Activated naive CD4-positive, alpha-beta T cell treated with anti-CD3 and anti-CD28 coated beads, Interleukin-2, amount 50 U/mL, for 24 hours (primary cell): ENCODE measurements at regions not wholly inside any gene's neighbourhood (a gene's known extent, or its start where the extent isn't known, plus 50 kb on each side); places are given as distances from the start of the nearest gene placed in this dataset.
"Not testable (repeated sequence)": the region's sequence is repeated elsewhere in the genome, so short reads cannot be mapped to it uniquely, and the experiment has no call there.

ENCODE experiments used
- H3K27ac Mint-ChIP-seq: one replicate; pipeline ENCODE4 v1.8.0; 2021; ENCODE audit warnings: mild to moderate bottlenecking, mixed read lengths
- H3K27me3 Mint-ChIP-seq: one replicate; pipeline ENCODE4 v1.8.0; 2021; ENCODE audit warnings: mixed read lengths
- H3K36me3 Mint-ChIP-seq: one replicate; pipeline ENCODE4 v1.8.0; 2021; ENCODE audit warnings: mixed read lengths
- H3K4me1 Mint-ChIP-seq: one replicate; pipeline ENCODE4 v1.8.0; 2021; ENCODE audit warnings: mixed read lengths
- H3K4me3 Mint-ChIP-seq: one replicate; pipeline ENCODE4 v1.8.0; 2021; ENCODE audit warnings: mild to moderate bottlenecking, mixed read lengths
- H3K9me3 Mint-ChIP-seq: one replicate; pipeline ENCODE4 v1.8.0; 2021; ENCODE audit warnings: mixed read lengths

GRCh38 chr3:124144035-124144814 is 152.3 kb upstream of the ROPN1 start:
- H3K4me1 Mint-ChIP-seq: no peaks in the 10 kb centered on the region
- no peak overlapping the region for H3K27ac Mint-ChIP-seq
- no peaks in the 10 kb centered on the region for H3K36me3 Mint-ChIP-seq
- peaks cover 6% of the 10 kb centered on the region for H3K27me3 Mint-ChIP-seq
- H3K4me3 Mint-ChIP-seq: no peak overlapping the region
- no peaks in the 10 kb centered on the region for H3K9me3 Mint-ChIP-seq

DNA sequence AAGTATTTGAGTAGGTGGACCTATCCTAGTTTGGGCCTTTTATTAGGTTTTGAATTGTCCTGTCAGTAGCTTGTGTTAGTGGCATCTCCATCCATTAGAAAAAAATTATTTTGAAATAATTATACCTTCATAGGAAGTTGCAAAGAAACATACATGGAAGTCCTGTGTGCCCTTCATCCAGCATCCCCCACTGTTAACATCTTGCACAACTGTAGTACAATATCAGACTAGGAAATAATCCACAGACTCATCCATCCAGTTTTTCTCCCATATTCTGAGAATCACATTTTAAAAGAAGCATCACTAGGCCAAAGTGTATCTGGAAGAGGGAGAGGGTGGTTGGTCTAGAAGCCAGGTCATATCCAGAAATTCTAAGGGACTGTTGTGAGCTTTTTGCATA is 155.5 kb upstream of the ROPN1 start:
- Mint-ChIP-seq H3K27ac (no peak overlapping the region), H3K27me3 (peaks cover 6% of the 10 kb centered on the region), H3K4me1 (no peaks in the 10 kb centered on the region), H3K9me3 (no peaks in the 10 kb centered on the region), H3K4me3 (no peak overlapping the region), H3K36me3 (no peaks in the 10 kb centered on the region)

DNA sequence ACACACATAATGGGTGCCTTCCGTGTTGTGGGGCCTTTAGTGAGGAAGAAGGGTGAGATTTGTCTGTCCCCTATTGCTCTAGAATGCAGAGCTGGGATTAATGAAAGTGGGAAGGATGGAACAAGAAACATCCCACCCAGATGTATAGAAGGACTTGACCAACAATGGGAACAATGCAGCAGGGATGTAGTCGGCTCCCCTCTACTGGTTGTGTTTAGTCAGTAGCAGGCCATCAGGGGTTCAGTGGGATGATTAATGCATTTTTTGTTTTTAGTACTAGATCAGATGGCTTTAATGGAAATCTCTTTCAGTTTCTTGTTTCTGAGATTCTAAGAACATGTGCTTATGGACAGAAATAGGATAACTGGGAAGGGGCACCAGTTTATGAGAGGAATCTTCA is 156.0 kb upstream of the ROPN1 start:
- H3K27ac Mint-ChIP-seq: no peak overlapping the region
- no peaks in the 10 kb centered on the region for H3K4me1 Mint-ChIP-seq
- H3K36me3 Mint-ChIP-seq: no peaks in the 10 kb centered on the region

GRCh38 chr3:124149081-124149480 is 157.2 kb upstream of the ROPN1 start:
- Mint-ChIP-seq H3K27ac (no peak overlapping the region), H3K4me1 (no peaks in the 10 kb centered on the region), H3K4me3 (no peak overlapping the region), H3K36me3 (no peaks in the 10 kb centered on the region), H3K9me3 (no peaks in the 10 kb centered on the region), H3K27me3 (peaks cover 3% of the 10 kb centered on the region)

More for the DNA sequence above, 156.0 kb upstream of the ROPN1 start:
- no peak overlapping the region for H3K4me3 Mint-ChIP-seq
- H3K27me3 Mint-ChIP-seq: peaks cover 6% of the 10 kb centered on the region
- H3K9me3 Mint-ChIP-seq: no peaks in the 10 kb centered on the region

- Mint-ChIP-seq H3K36me3 (no peaks in the 10 kb centered on the region), H3K27me3 (peaks cover 3% of the 10 kb centered on the region), H3K4me1 (no peaks in the 10 kb centered on the region), H3K9me3 (no peaks in the 10 kb centered on the region), H3K4me3 (no peak overlapping the region), H3K27ac (no peak overlapping the region)
These were observed 157.8 kb upstream of the ROPN1 start for GRCh38 chr3:124149771-124150170.

GRCh38 chr3:124152891-124153290 is 161.0 kb upstream of the ROPN1 start:
- H3K36me3 Mint-ChIP-seq, H3K27me3 Mint-ChIP-seq, H3K9me3 Mint-ChIP-seq, H3K27ac Mint-ChIP-seq, H3K4me3 Mint-ChIP-seq, H3K4me1 Mint-ChIP-seq: not testable (repeated sequence)

- peaks cover 4% of the 10 kb centered on the region for H3K27me3 Mint-ChIP-seq
- no peaks in the 10 kb centered on the region for H3K9me3 Mint-ChIP-seq
- no peak overlapping the region for H3K27ac Mint-ChIP-seq
- no peaks in the 10 kb centered on the region for H3K36me3 Mint-ChIP-seq
- H3K4me3 Mint-ChIP-seq: no peak overlapping the region
- H3K4me1 Mint-ChIP-seq: no peaks in the 10 kb centered on the region
These were observed 165.2 kb upstream of the ROPN1 start for GRCh38 chr3:124156866-124157712.

DNA sequence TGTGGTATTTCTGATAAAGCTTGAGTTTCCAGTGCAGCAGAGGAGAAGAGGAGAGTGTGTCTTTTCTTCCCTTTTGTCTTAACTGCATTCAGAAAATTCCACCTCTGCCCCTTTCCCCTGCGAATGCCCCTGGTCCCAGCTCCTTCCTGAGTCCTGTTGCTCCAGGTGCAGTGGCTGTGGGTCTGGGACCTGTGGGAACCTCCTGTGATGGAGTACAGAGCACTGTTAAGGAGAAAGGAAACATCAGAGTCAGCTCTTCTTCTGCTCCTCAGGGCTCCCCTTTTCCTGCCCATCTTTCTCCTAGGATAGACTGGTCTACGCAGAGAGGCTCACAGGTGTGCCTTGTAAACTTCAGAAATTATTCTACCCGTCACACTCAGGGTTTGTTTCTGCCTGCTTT is 165.8 kb upstream of the ROPN1 start:
- no peaks in the 10 kb centered on the region for H3K36me3 Mint-ChIP-seq
- H3K9me3 Mint-ChIP-seq: no peaks in the 10 kb centered on the region
- H3K27me3 Mint-ChIP-seq: peaks cover 4% of the 10 kb centered on the region
- H3K4me1 Mint-ChIP-seq: no peaks in the 10 kb centered on the region
- no peak overlapping the region for H3K4me3 Mint-ChIP-seq
- no peak overlapping the region for H3K27ac Mint-ChIP-seq

DNA sequence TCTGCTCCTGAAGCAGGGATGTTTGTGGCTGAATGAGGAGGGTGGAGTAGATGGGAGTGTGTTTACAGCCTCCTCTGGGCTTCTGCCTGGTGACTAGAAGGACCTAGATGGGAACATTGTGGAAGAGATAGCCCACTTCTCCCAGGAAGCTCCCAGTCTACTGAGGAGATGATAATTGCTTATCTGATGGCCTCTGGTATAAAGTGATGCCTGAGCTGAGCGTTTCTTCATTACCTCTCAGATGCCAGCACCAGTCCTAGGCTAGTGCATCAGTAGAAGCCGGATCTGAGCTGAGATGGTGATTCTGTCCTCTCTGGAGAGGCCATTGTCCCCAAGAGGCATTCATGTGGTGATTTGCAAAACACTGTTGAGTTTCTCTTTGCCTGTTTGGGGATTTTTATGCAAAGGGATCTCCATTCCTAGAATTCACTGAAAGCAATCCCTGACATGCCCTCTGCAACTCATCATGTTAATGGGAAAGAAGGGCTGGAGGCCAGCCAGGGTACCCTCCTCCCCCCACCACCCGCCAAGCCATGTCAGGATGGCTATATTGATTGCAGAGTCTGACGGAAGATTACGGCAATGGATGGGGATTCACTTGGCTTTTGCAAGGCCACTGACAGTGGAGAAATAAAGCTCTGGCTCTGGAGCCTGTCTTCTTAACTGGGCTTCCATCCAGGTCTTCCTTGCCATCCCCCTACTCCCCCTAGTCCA is 166.4 kb upstream of the ROPN1 start:
- H3K36me3 Mint-ChIP-seq: no peaks in the 10 kb centered on the region
- no peaks in the 10 kb centered on the region for H3K4me1 Mint-ChIP-seq
- H3K4me3 Mint-ChIP-seq: no peak overlapping the region
- peaks cover 4% of the 10 kb centered on the region for H3K27me3 Mint-ChIP-seq
- no peaks in the 10 kb centered on the region for H3K9me3 Mint-ChIP-seq
- H3K27ac Mint-ChIP-seq: no peak overlapping the region

DNA sequence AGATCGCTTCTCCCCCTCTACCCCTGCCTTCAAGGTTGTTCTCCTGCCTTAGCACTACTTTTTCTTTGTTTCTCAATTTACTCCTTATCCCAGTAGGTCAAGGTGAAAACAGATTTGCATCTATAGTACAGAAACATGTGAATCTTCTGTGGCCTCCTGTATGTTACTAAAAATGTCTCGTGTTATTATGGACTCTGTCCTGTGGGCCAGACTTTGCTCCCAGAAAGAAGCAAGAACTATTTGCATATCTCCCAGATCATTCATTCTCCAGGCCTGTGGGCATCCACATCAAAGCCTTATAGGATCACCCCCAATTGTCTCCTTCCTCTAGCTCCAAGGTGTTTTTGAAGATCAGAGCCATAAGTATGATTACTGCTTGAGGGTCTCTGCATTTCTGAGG is 169.5 kb upstream of the ROPN1 start:
- Mint-ChIP-seq H3K9me3 (no peaks in the 10 kb centered on the region), H3K27ac (no peak overlapping the region), H3K4me1 (no peaks in the 10 kb centered on the region)

GRCh38 chr3:124163689-124164088 is 171.8 kb upstream of the ROPN1 start:
- H3K27ac Mint-ChIP-seq: no peak overlapping the region
- H3K4me1 Mint-ChIP-seq: no peaks in the 10 kb centered on the region
- H3K36me3 Mint-ChIP-seq: no peaks in the 10 kb centered on the region
- H3K9me3 Mint-ChIP-seq: no peaks in the 10 kb centered on the region
- H3K27me3 Mint-ChIP-seq: peaks cover 2% of the 10 kb centered on the region
- H3K4me3 Mint-ChIP-seq: no peak overlapping the region

More for the DNA sequence above, 169.5 kb upstream of the ROPN1 start:
- Mint-ChIP-seq H3K4me3 (no peak overlapping the region), H3K27me3 (peaks cover 4% of the 10 kb centered on the region), H3K36me3 (no peaks in the 10 kb centered on the region)

DNA sequence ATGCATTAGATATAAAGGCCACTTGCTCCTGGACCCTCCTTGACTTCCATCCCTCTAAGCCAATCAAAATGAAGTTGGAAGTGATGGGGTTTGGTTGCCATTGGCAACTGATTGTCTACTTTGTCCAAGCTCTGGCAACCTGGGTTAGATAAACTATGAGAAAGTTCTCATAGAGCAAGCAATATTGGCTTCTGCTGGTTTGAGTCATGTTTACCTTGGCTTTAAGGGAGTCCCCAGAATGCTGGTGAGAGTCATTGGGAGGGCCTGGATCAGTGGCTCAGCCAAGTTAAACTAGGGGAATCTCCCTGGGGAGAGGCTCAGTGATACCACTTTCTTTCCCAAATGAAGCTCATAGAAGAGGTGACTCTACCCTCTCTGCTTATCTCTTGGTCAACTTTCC is 176.3 kb upstream of the ROPN1 start:
- Mint-ChIP-seq H3K36me3 (no peaks in the 10 kb centered on the region), H3K4me1 (no peaks in the 10 kb centered on the region), H3K9me3 (no peaks in the 10 kb centered on the region), H3K27me3 (peaks cover 2% of the 10 kb centered on the region), H3K4me3 (no peak overlapping the region), H3K27ac (no peak overlapping the region)

DNA sequence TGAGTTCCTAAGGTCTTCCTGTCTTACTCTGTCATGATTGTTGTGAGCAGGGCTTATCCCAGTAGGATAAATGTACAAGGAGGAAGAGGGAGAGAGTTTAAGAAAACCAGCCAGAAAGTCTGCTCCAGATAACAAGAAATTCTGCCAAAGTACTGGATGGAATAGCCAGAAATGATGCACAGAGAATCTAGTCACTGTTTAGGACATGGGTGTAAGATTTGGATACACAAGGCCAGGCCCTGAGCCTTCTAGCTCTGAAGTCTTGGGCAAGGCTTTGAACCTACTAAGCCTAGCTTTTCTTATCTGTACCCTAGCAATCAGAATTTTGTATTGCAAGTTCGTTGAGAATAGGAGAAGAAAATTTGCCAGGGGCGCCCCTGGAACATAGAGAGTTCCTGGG is 180.4 kb upstream of the ROPN1 start:
- Mint-ChIP-seq H3K4me1 (no peaks in the 10 kb centered on the region), H3K4me3 (no peak overlapping the region), H3K27me3 (peaks cover 2% of the 10 kb centered on the region), H3K9me3 (no peaks in the 10 kb centered on the region), H3K27ac (no peak overlapping the region), H3K36me3 (no peaks in the 10 kb centered on the region)

DNA sequence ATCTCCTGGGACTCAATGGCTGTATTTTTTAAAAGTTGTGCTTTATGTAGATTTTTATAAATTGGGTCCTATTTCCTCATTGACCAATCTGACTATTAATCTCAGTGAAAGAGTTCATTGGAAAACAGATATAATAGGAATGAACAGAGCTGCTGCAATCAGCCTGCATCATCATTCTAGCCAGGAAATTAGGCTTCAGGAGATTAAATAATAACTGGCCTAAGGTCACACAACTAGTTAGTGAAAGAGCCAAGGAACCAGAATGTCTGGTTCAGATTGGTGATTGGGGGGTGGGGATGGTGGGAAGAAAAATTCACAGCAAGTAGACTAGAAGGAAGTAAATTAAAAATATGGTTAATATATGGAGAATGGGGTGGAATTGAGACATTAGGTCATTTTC is 180.9 kb upstream of the ROPN1 start:
- Mint-ChIP-seq H3K27ac (no peak overlapping the region), H3K36me3 (no peaks in the 10 kb centered on the region), H3K4me3 (no peak overlapping the region), H3K4me1 (no peaks in the 10 kb centered on the region), H3K9me3 (no peaks in the 10 kb centered on the region), H3K27me3 (peaks cover 2% of the 10 kb centered on the region)

- Mint-ChIP-seq H3K27me3 (no peaks in the 10 kb centered on the region), H3K4me1 (no peaks in the 10 kb centered on the region), H3K4me3 (no peak overlapping the region), H3K9me3 (no peaks in the 10 kb centered on the region), H3K36me3 (no peaks in the 10 kb centered on the region), H3K27ac (no peak overlapping the region)
These were observed 182.6 kb upstream of the ROPN1 start for GRCh38 chr3:124174476-124174875.
